ENCODE measurements at regions not wholly inside any gene's neighbourhood (a gene's known extent, or its start where the extent isn't known, plus 50 kb on each side); places are given as distances from the start of the nearest gene placed in this dataset.

DNA sequence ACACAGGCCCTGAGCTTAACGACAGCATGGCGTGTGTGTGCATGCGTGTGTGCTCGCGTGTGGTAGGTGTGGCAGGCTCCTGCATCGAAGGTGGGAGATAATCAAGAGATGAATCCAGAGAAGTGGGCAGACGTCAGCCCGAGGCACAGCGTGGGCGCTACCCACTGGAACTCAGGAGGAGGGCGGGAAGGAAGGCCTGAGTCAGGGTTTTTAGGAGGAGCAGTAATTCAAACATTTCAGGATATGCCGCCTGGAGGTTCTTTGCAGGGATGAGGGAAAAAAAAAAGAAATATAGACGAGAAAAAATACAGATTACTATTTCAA is 66.3 kb upstream of the STX18 start:
- TF ChIP-seq POLR2A (IDR thresholded peaks at IDR 0.05) = no peak
- TF ChIP-seq POLR2AphosphoS5 (IDR thresholded peaks at IDR 0.05) = no peak
- TF ChIP-seq, protein P1, sequence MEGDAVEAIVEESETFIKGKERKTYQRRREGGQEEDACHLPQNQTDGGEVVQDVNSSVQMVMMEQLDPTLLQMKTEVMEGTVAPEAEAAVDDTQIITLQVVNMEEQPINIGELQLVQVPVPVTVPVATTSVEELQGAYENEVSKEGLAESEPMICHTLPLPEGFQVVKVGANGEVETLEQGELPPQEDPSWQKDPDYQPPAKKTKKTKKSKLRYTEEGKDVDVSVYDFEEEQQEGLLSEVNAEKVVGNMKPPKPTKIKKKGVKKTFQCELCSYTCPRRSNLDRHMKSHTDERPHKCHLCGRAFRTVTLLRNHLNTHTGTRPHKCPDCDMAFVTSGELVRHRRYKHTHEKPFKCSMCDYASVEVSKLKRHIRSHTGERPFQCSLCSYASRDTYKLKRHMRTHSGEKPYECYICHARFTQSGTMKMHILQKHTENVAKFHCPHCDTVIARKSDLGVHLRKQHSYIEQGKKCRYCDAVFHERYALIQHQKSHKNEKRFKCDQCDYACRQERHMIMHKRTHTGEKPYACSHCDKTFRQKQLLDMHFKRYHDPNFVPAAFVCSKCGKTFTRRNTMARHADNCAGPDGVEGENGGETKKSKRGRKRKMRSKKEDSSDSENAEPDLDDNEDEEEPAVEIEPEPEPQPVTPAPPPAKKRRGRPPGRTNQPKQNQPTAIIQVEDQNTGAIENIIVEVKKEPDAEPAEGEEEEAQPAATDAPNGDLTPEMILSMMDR (IDR thresholded peaks at IDR 0.05) = no peak
- DNase-seq (ENCODE audit: low spot score in 2 of 2) = no peak
- Histone ChIP-seq H3K4me3 (no peak overlapping the region), H3K4me1 (no peaks in the 10 kb centered on the region), H3K27ac (no peak overlapping the region), H3K9me3 (no peaks in the 10 kb centered on the region), H3K27me3 (no peaks in the 10 kb centered on the region), H3K36me3 (no peaks in the 10 kb centered on the region)
- intact Hi-C loops (cut with DNase I; ENCODE audit: low total_unique reads) = no loop called here

DNA sequence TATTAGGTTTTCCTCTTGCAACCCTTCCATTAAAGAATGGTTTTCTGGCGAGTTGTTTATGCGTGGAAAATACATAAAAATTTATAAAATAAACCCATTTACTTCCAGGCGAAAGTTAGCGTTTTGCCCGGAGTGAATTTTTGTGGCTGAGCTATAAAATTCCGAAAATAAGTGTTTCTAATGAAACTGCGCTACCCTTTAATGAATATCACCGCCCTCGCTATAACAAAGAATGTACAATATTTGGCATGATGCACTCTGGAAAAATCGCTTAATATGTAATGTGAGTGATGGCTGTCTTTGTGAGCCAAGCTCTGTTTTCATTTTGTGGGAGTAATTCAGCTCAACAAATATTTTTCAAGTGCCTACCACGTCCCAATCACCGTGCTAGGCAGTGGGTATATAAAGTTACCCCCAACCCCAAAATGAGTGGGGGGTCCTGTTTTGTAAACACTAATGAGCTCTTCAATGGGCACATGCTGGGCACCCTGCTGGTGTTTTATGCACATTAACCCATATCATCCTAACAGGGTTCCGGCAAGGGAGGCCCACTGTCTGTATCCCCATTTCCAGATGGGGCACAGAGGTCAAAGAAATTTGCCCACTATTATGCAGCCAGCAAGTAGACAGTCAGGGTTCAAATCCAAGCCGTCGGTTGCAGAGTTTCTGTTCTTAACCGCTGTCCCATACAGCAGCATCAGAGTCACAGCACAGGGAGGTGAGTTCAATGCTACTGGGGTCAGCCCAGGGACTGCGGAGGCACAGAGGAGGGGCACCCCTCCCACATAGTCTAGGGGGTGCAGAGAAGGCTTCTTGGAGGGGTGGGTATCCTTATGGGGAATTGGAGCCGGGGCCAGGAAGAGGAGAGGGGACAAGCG is 65.7 kb upstream of the STX18 start:
- no peak for TF ChIP-seq POLR2A (IDR thresholded peaks at IDR 0.05)
- TF ChIP-seq, protein P1 (IDR thresholded peaks at IDR 0.05) = no peak
- TF ChIP-seq POLR2AphosphoS5 (IDR thresholded peaks at IDR 0.05) = no peak
- intact Hi-C loops (cut with DNase I; ENCODE audit: low total_unique reads) = no loop called here
- no peaks in the 10 kb centered on the region for H3K27me3 ChIP-seq
- H3K9me3 ChIP-seq = no peaks in the 10 kb centered on the region
- no peak overlapping the region for H3K27ac ChIP-seq
- no peak overlapping the region for H3K4me3 ChIP-seq
- no peaks in the 10 kb centered on the region for H3K36me3 ChIP-seq
- H3K4me1 ChIP-seq = no peaks in the 10 kb centered on the region
- no peak for DNase-seq (ENCODE audit: low spot score in 2 of 2)

DNA sequence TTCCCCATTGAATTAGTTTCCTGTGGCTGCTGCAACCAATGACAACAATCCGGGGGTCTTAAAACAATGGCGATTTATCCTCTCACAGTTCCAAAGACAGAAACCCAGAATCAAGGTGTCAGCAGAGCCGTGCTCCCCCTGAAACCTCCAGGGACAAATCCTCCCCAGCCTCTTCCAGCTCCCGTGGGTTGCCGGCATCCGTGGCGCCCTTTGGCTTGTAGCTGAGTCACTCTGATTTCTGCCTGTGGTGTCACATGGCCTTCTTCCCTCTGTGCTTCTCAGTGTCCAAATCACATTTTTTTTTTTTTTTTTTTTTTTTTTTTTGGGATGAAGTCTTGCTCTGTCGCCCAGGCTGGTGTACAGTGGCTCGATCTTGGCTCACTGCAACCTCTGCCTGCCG is 64.5 kb upstream of the STX18 start:
- intact Hi-C loops (cut with DNase I; ENCODE audit: low total_unique reads) = no loop called here
- TF ChIP-seq, protein P1 (IDR thresholded peaks at IDR 0.05) = no peak
- TF ChIP-seq POLR2A (IDR thresholded peaks at IDR 0.05) (no peak), POLR2AphosphoS5 (IDR thresholded peaks at IDR 0.05) (no peak)
- no peak overlapping the region for H3K27ac ChIP-seq

DNA sequence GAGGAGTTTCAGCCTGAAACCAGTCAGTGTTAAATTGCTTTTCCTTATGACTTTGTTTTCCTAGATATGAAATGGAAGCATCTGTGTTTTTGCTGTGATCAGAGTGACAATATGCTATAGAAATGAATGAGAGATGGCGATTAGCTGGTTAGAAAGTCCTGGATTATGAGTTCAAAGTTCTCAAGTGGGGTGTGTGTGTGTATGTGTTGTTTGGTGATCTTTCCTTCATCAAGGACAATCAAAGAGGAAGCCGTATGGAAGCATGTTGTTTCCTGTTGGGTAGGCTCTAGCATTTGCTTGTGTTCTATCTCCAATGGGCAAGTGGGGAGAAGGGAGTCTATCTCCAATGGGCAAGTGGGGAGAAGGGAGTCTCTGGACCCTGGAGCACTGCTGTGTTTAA is 64.0 kb upstream of the STX18 start:
- no peak for DNase-seq (ENCODE audit: low spot score in 2 of 2)
- Histone ChIP-seq H3K27me3 (no peaks in the 10 kb centered on the region), H3K4me3 (no peak overlapping the region), H3K4me1 (no peaks in the 10 kb centered on the region), H3K27ac (no peak overlapping the region), H3K9me3 (no peaks in the 10 kb centered on the region), H3K36me3 (no peaks in the 10 kb centered on the region)
- intact Hi-C loops (cut with DNase I; ENCODE audit: low total_unique reads) = no loop called here
- TF ChIP-seq, protein P1 (IDR thresholded peaks at IDR 0.05) = no peak
- TF ChIP-seq POLR2AphosphoS5 (IDR thresholded peaks at IDR 0.05) (no peak), POLR2A (IDR thresholded peaks at IDR 0.05) (no peak)

More for the DNA sequence above, 64.5 kb upstream of the STX18 start:
- Histone ChIP-seq H3K27me3 (no peaks in the 10 kb centered on the region), H3K9me3 (no peaks in the 10 kb centered on the region), H3K4me3 (no peak overlapping the region), H3K4me1 (no peaks in the 10 kb centered on the region), H3K36me3 (no peaks in the 10 kb centered on the region)
- no peak for DNase-seq (ENCODE audit: low spot score in 2 of 2)

DNA sequence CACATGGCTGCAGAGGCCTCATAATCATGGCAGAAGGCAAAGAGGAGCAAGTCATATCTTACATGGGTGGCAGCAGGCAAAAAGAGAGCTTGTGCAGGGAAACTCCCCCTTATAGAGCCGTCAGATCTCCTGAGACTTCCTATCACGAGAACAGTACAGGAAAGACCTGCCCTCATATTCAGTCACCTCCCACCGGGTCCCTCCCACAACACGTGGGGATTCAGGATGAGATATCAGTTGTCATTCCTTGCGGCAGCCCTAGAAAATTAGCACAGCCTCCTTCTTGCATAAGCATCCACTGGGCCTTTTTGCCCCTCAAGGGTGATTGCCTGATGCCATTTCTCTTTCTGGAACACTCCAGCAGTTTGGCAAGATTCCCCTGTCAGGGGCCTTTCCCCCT is 61.7 kb upstream of the STX18 start:
- intact Hi-C loops (cut with DNase I; ENCODE audit: low total_unique reads) = no loop called here
- no peaks in the 10 kb centered on the region for H3K9me3 ChIP-seq
- TF ChIP-seq POLR2A (IDR thresholded peaks at IDR 0.05) = no peak
- TF ChIP-seq, protein P1 (IDR thresholded peaks at IDR 0.05) = no peak
- no peak for TF ChIP-seq POLR2AphosphoS5 (IDR thresholded peaks at IDR 0.05)
- no peaks in the 10 kb centered on the region for H3K36me3 ChIP-seq
- no peak overlapping the region for H3K4me3 ChIP-seq
- H3K4me1 ChIP-seq = no peaks in the 10 kb centered on the region
- DNase-seq (ENCODE audit: low spot score in 2 of 2) = no peak
- no peak overlapping the region for H3K27ac ChIP-seq
- H3K27me3 ChIP-seq = no peaks in the 10 kb centered on the region
